Activated CD8-positive, alpha-beta T cell treated with anti-CD3 and anti-CD28 coated beads for 36 hours (primary cell): ENCODE measurements at regions not wholly inside any gene's neighbourhood (a gene's known extent, or its start where the extent isn't known, plus 50 kb on each side); places are given as distances from the start of the nearest gene placed in this dataset.

ENCODE experiments used
- ATAC-seq: fragments of 200-7000 bp; cut with Tn5 transposase; one replicate; pipeline ENCODE4 v1.10.0; 2021; ENCODE audit warnings: mild to moderate bottlenecking, moderate library complexity
- CTCF ChIA-PET: fragments of 350-600 bp; sonication (Branson Sonifier 250); formaldehyde crosslinking; loops from one replicate; lab custom pipeline; 2021; ENCODE audit warnings: antibody characterized with exemption; lab: Charles Lee
- POLR2A ChIA-PET: fragments of 350-600 bp; sonication (Branson Sonifier 250); formaldehyde crosslinking; loops from one replicate; lab custom pipeline; 2021; ENCODE audit warnings: antibody characterized with exemption; lab: Charles Lee
- DNase-seq: peaks from one replicate; pipeline ENCODE4 v3.0.0-alpha.2; 2020
- H3K27ac Mint-ChIP-seq: one replicate; pipeline ENCODE4 v1.8.0; 2021; ENCODE audit warnings: mild to moderate bottlenecking, mixed read lengths
- H3K27me3 Mint-ChIP-seq: one replicate; pipeline ENCODE4 v1.8.0; 2021; ENCODE audit warnings: mixed read lengths
- H3K36me3 Mint-ChIP-seq: one replicate; pipeline ENCODE4 v1.8.0; 2021; ENCODE audit warnings: low read depth, mixed read lengths
- H3K4me1 Mint-ChIP-seq: one replicate; pipeline ENCODE4 v1.8.0; 2021; ENCODE audit warnings: low read depth, mixed read lengths
- H3K4me3 Mint-ChIP-seq: one replicate; pipeline ENCODE4 v1.8.0; 2021; ENCODE audit warnings: mild to moderate bottlenecking, moderate library complexity, mixed read lengths
- H3K9me3 Mint-ChIP-seq: one replicate; pipeline ENCODE4 v1.8.0; 2021; ENCODE audit warnings: mixed read lengths
- CTCF ChIP-seq: fragments of 200-600 bp; IDR thresholded peaks from one replicate; pipeline ENCODE4 v1.8.0; 2022; ENCODE audit warnings: antibody characterized with exemption, mild to moderate bottlenecking
- intact Hi-C: fragments of 100-400 bp; cut with micrococcal nuclease; formaldehyde crosslinking; loops from one replicate; pipeline ENCODE4 v1.10.0; 2022

DNA sequence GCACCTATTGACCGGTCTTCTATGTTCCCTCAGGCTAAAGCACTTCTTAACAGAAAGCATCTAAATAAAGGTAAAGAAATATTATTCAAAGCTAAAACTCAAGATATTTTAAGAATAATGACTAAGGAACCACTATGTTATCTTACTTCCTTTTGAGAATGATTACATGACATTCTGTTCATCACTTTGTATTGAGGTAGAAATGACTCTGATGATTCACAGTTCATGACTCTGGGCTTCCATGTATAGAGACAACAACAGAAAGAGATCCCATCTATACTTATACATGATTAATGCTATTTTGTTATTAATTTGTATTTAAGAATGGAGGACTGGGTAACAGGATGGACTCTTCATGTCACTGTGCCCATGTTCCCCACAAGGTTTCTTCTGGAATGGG is 218.3 kb upstream of the OR4E1 start:
- no peak overlapping the region for H3K4me3 Mint-ChIP-seq
- ATAC-seq (no peak), DNase-seq (no peak)
- CTCF ChIA-PET = interaction anchor here (1.3 to 1.8 kb wide), 3 partner anchors 9 to 86 kb away, joined by 3 to 7 read pairs (median 4); no protein-coding TSS in a partner anchor
- H3K27me3 Mint-ChIP-seq = no peaks in the 10 kb centered on the region
- TF ChIP-seq CTCF = no peak
- H3K4me1 Mint-ChIP-seq = peaks cover 24% of the 10 kb centered on the region
- intact Hi-C loops = no loop called here
- H3K9me3 Mint-ChIP-seq = no peaks in the 10 kb centered on the region
- no peaks in the 10 kb centered on the region for H3K36me3 Mint-ChIP-seq
- no peak overlapping the region for H3K27ac Mint-ChIP-seq
- POLR2A ChIA-PET = no interaction called here

DNA sequence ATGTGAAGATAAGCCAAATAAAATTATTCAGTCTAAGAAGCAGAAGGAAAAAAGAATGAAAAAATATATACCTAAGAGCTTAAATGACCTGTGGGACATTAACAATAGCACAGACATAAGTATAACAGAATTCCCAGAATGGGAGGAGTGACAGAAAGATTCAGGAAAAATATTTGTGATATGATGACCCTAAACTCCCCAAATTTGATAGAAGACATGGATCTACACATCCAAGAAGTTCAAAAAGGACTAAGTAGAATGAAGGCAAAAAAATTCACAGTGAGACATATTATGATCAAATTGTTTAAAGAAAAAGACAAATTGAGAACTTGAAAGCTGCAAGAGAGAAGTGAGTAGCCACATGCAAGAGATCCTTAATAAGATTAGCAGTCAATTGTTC is 211.4 kb upstream of the OR4E1 start:
- Mint-ChIP-seq H3K9me3 (no peaks in the 10 kb centered on the region), H3K4me3 (no peak overlapping the region), H3K4me1 (peaks cover 14% of the 10 kb centered on the region), H3K27ac (no peak overlapping the region), H3K36me3 (no peaks in the 10 kb centered on the region), H3K27me3 (no peaks in the 10 kb centered on the region)
- CTCF ChIA-PET = interaction anchor here (1.0 to 1.4 kb wide), 2 partner anchors 18 to 20 kb away, joined by 3 read pairs; no protein-coding TSS in a partner anchor
- DNase-seq (no peak), ATAC-seq (no peak)
- POLR2A ChIA-PET = interaction anchor here (0.9 kb wide), 1 partner anchor 29 kb away, joined by 3 read pairs; no protein-coding TSS in a partner anchor
- intact Hi-C loops = no loop called here
- no peak for TF ChIP-seq CTCF

- intact Hi-C loops = no loop called here
- POLR2A ChIA-PET = no interaction called here
- H3K9me3 Mint-ChIP-seq = no peaks in the 10 kb centered on the region
- no peak for DNase-seq
- CTCF ChIA-PET = interaction anchor here (0.6 kb wide), 1 partner anchor 30 kb away, joined by 3 read pairs; no protein-coding TSS in a partner anchor
- no peak for TF ChIP-seq CTCF
- peaks cover 2% of the 10 kb centered on the region for H3K4me1 Mint-ChIP-seq
- ATAC-seq = no peak
- H3K27me3 Mint-ChIP-seq = no peaks in the 10 kb centered on the region
- H3K36me3 Mint-ChIP-seq = no peaks in the 10 kb centered on the region
- no peak overlapping the region for H3K4me3 Mint-ChIP-seq
- no peak overlapping the region for H3K27ac Mint-ChIP-seq
Measured at GRCh38 chr14:21882226-21882625, 208.6 kb upstream of the OR4E1 start.

GRCh38 chr14:21880918-21881317 is 207.3 kb upstream of the OR4E1 start:
- Mint-ChIP-seq H3K36me3 (no peaks in the 10 kb centered on the region), H3K27ac (no peak overlapping the region), H3K4me3 (no peak overlapping the region), H3K27me3 (no peaks in the 10 kb centered on the region), H3K9me3 (no peaks in the 10 kb centered on the region), H3K4me1 (peaks cover 2% of the 10 kb centered on the region)
- intact Hi-C loops = no loop called here
- no peak for TF ChIP-seq CTCF
- POLR2A ChIA-PET = no interaction called here
- DNase-seq (no peak), ATAC-seq (peak; percentile 27)
- CTCF ChIA-PET = no interaction called here

DNA sequence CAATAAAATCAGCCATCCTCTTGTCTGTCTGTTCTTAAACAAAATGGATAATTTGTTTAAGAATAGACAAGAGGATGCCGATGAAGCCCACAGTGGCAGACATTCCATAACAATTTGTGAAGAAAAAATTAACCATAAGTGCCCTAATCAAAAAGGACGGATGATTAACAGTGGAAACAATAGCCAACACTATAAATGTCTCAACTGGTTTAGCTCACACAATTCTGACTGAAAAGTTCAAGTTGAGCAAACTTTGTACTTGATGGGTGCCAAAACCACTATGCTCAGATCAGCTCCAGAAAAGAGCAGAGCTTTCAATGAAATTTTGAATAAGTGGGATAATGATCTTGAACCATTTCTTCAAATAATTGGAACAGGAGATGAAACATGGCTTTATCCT is 202.2 kb upstream of the OR4E1 start:
- no peaks in the 10 kb centered on the region for H3K9me3 Mint-ChIP-seq
- H3K4me3 Mint-ChIP-seq = no peak overlapping the region
- TF ChIP-seq CTCF = no peak
- ATAC-seq (no peak), DNase-seq (no peak)
- peaks cover 23% of the 10 kb centered on the region for H3K4me1 Mint-ChIP-seq
- ChIA-PET POLR2A (no interaction called here), CTCF (interaction anchor here (0.6 to 3.1 kb wide), 3 partner anchors 15 to 38 kb away, joined by 3 to 14 read pairs (median 4); no protein-coding TSS in a partner anchor)
- intact Hi-C loops = no loop called here
- H3K27ac Mint-ChIP-seq = no peak overlapping the region
- H3K36me3 Mint-ChIP-seq = no peaks in the 10 kb centered on the region
- H3K27me3 Mint-ChIP-seq = no peaks in the 10 kb centered on the region
